Tibial nerve (tissue), 4 donors: ENCODE measurements at regions not wholly inside any gene's neighbourhood (a gene's known extent, or its start where the extent isn't known, plus 50 kb on each side); places are given as distances from the start of the nearest gene placed in this dataset.

Experiments used
- EP300 ChIP-seq, 2 donors: sonication (generic); formaldehyde crosslinking; IDR thresholded peaks; one replicate each; pipeline ENCODE4 v1.6.1; 2017; ENCODE audit warnings: antibody characterized with exemption in 2 of 2, mild to moderate bottlenecking in 1 of 2
- POLR2A ChIP-seq, 2 donors: fragments of 450-650 bp; IDR thresholded peaks; one replicate each; pipeline ENCODE4 v1.6.1; 2017; ENCODE audit warnings: antibody characterized with exemption in 2 of 2, mild to moderate bottlenecking in 2 of 2, moderate library complexity in 2 of 2
- TF ChIP-seq, protein P1 (sequence below), 5 experiments: fragments of 200-600 bp in 3 of 5; fragments of 450-650 bp in 2 of 5; sonication (generic) in 3 of 5; IDR thresholded peaks; one replicate each; pipeline ENCODE4 v1.5.1; 2016 to 2019; ENCODE audit warnings: antibody characterized with exemption in 5 of 5, mild to moderate bottlenecking in 3 of 5, moderate library complexity in 2 of 5

DNA sequence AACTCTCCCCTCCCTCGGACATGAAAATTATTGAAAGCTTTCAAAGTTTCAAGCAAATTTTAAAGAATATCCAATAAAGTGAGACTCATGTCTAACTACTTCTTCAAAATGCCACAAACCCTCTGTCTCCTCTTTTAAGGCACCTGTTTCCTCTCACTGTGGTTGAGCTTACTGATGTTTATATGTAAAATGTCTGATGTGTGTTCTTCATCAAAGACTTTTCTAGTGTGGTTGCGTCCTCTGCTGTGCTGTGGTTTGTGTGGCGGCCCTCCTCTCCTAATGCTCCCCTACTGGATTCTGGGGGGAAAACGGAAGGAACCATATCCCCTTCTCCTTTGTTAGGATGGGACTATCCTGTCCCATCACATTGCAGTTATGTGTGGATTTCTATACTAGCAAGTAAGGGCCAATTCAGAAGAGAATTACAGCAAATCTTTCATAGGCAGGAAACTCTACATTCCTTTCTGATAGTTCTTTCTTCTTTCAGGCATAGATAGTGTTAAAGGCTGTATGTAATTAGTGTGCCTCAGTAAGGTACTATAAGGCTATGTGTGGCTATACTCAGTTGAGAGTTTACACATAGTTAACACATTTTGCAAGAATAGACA, 221.0 kb upstream of the GPRIN3 start:
- no peak for TF ChIP-seq EP300 (IDR thresholded peaks at IDR 0.05)
- TF ChIP-seq, protein P1, sequence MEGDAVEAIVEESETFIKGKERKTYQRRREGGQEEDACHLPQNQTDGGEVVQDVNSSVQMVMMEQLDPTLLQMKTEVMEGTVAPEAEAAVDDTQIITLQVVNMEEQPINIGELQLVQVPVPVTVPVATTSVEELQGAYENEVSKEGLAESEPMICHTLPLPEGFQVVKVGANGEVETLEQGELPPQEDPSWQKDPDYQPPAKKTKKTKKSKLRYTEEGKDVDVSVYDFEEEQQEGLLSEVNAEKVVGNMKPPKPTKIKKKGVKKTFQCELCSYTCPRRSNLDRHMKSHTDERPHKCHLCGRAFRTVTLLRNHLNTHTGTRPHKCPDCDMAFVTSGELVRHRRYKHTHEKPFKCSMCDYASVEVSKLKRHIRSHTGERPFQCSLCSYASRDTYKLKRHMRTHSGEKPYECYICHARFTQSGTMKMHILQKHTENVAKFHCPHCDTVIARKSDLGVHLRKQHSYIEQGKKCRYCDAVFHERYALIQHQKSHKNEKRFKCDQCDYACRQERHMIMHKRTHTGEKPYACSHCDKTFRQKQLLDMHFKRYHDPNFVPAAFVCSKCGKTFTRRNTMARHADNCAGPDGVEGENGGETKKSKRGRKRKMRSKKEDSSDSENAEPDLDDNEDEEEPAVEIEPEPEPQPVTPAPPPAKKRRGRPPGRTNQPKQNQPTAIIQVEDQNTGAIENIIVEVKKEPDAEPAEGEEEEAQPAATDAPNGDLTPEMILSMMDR (IDR thresholded peaks at IDR 0.05), result no peak
- no peak for TF ChIP-seq POLR2A (IDR thresholded peaks at IDR 0.05)
